Loucy (cell line): ENCODE measurements at regions not wholly inside any gene's neighbourhood (a gene's known extent, or its start where the extent isn't known, plus 50 kb on each side); places are given as distances from the start of the nearest gene placed in this dataset.

Experiments used
- CTCF ChIP-seq: fragments of 200-600 bp; sonication (generic); conservative IDR thresholded peaks from 2 replicates; pipeline ENCODE4 v1.5.1; 2014; ENCODE audit warnings: mild to moderate bottlenecking, antibody characterized with exemption, low read length
- EZH2phosphoT487 ChIP-seq: fragments of 200-600 bp; IDR thresholded peaks from 2 replicates; pipeline ENCODE4 v1.6.1; 2018; ENCODE audit warnings: antibody characterized with exemption, mild to moderate bottlenecking, moderate library complexity, borderline replicate concordance

- TF ChIP-seq CTCF (no peak), EZH2phosphoT487 (no peak)
Observed at GRCh38 chr12:83656004-83656403, 969.3 kb downstream of the TMTC2 start.
